CD4-positive, CD25-positive, alpha-beta regulatory T cell (primary cell): ENCODE measurements at regions not wholly inside any gene's neighbourhood (a gene's known extent, or its start where the extent isn't known, plus 50 kb on each side); places are given as distances from the start of the nearest gene placed in this dataset.

ENCODE experiments used
- ATAC-seq, 2 donors: fragments of 150-1000 bp; cut with Tn5 transposase; one replicate each; pipeline ENCODE4 v1.10.0; 2021; ENCODE audit warnings: low read depth in 2 of 2, moderate number of reproducible peaks in 2 of 2, moderate library complexity in 1 of 2
- DNase-seq, 3 donors: peaks; one replicate each; pipeline versions ENCODE4 v3.0.0 to v3.0.0-alpha.2; 2012 to 2022; ENCODE audit warnings: mixed read lengths in 1 of 3
- H3K27ac ChIP-seq: one replicate; pipeline ENCODE4 v1.7.0; 2013; ENCODE audit warnings: mild to moderate bottlenecking, low read length; ENCODE audit not compliant: insufficient read depth, poor library complexity, severe bottlenecking
- H3K27me3 ChIP-seq: one replicate; pipeline ENCODE4 v1.7.0; 2013; ENCODE audit warnings: low read length; ENCODE audit not compliant: control insufficient read depth, insufficient read depth
- H3K36me3 ChIP-seq: one replicate; pipeline ENCODE4 v1.7.0; 2013; ENCODE audit warnings: mild to moderate bottlenecking, low read length, moderate library complexity; ENCODE audit not compliant: control insufficient read depth, insufficient read depth
- H3K4me1 ChIP-seq: 2 replicates; pipeline ENCODE4 v1.7.0; 2013; ENCODE audit warnings: mild to moderate bottlenecking, low read length; ENCODE audit not compliant: insufficient read depth, control insufficient read depth, poor library complexity, severe bottlenecking
- H3K4me3 ChIP-seq: one replicate; pipeline ENCODE4 v1.7.0; 2013; ENCODE audit warnings: low read depth, mild to moderate bottlenecking, low read length, moderate library complexity
- H3K9me3 ChIP-seq, 2 experiments: 1 replicate in 1 of 2; 2 replicates in 1 of 2; pipeline ENCODE4 v1.7.0; 2013; ENCODE audit warnings: low read length in 2 of 2, mild to moderate bottlenecking in 1 of 2, moderate library complexity in 1 of 2; ENCODE audit not compliant: control insufficient read depth in 2 of 2
- H3K27ac Mint-ChIP-seq, 3 donors: one replicate each; pipeline ENCODE4 v1.8.0; 2020 to 2022; ENCODE audit warnings: mild to moderate bottlenecking in 3 of 3, mixed read lengths in 3 of 3, moderate library complexity in 2 of 3
- H3K27me3 Mint-ChIP-seq: one replicate; pipeline ENCODE4 v1.8.0; 2022; ENCODE audit warnings: mild to moderate bottlenecking, mixed read lengths
- H3K36me3 Mint-ChIP-seq: one replicate; pipeline ENCODE4 v1.8.0; 2020; ENCODE audit warnings: mixed read lengths
- H3K4me1 Mint-ChIP-seq, 4 donors: one replicate each; pipeline ENCODE4 v1.8.0; 2020 to 2022; ENCODE audit warnings: mixed read lengths in 4 of 4, mild to moderate bottlenecking in 1 of 4
- H3K4me3 Mint-ChIP-seq, 4 donors: one replicate each; pipeline ENCODE4 v1.8.0; 2020 to 2022; ENCODE audit warnings: mild to moderate bottlenecking in 4 of 4, mixed read lengths in 4 of 4, moderate library complexity in 3 of 4
- H3K9me3 Mint-ChIP-seq, 7 donors: one replicate each; pipeline ENCODE4 v1.8.0; 2020 to 2022; ENCODE audit warnings: mixed read lengths in 7 of 7, mild to moderate bottlenecking in 3 of 7, moderate library complexity in 2 of 7

DNA sequence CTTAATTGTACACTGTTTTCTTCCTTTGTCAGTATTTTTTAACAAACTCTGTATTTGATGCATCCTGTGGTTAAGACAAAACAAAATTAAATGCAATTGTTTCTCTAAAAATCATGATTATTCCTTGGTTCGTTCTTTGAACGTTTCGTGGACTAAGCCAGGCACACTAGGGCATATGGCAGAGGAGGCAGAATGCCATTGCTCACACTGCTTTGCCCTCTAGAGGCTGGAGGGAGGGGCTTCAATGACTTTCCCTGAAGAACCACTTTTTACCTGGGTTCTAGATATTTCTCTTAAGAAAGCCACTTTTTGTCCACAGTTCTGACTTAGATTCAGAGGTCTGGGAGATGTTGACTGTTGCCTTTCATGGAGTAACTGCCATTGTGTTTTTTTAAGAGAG, 236.2 kb upstream of the ADAMTSL1 start:
- H3K27ac Mint-ChIP-seq: no peak overlapping the region
- H3K36me3 Mint-ChIP-seq: no peaks in the 10 kb centered on the region
- H3K27me3 ChIP-seq: no peaks in the 10 kb centered on the region
- H3K36me3 ChIP-seq: no peaks in the 10 kb centered on the region
- H3K27me3 Mint-ChIP-seq: peaks cover 19% of the 10 kb centered on the region
- DNase-seq (no peak), ATAC-seq (no peak)
- no peak overlapping the region for H3K4me3 ChIP-seq
- no peaks in the 10 kb centered on the region for H3K4me1 ChIP-seq
- H3K4me3 Mint-ChIP-seq: no peak overlapping the region
- H3K9me3 ChIP-seq: no peaks in the 10 kb centered on the region
- H3K4me1 Mint-ChIP-seq: no peaks in the 10 kb centered on the region
- H3K9me3 Mint-ChIP-seq: peaks cover 0 to 2% (median 0%) of the 10 kb centered on the region in 7 donors
- no peak overlapping the region for H3K27ac ChIP-seq

DNA sequence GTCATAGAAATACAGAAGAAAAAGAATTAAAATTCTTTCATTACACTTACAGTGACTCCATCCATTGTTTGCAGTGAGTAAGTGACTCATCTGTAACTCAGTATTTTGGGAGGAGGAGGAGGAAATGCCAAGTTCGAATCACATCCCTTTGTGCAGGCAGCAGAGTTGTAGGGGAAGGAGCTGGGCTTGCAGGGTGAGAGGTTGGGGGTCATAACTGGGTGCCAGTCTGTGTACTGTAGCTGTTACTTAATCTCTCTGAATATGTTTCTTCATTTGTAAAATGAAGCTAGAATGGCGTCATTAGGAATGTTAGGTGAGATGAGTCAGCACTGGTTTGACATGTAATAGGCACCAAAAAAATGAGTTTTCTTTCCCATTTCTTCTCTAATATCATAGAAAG, 235.7 kb upstream of the ADAMTSL1 start:
- H3K9me3 Mint-ChIP-seq: peaks cover 0 to 3% (median 0%) of the 10 kb centered on the region in 7 donors
- H3K27ac ChIP-seq: no peak overlapping the region
- no peaks in the 10 kb centered on the region for H3K4me1 ChIP-seq
- H3K27me3 Mint-ChIP-seq: peaks cover 19% of the 10 kb centered on the region
- no peaks in the 10 kb centered on the region for H3K36me3 Mint-ChIP-seq
- no peaks in the 10 kb centered on the region for H3K36me3 ChIP-seq
- H3K4me1 Mint-ChIP-seq: no peaks in the 10 kb centered on the region
- no peaks in the 10 kb centered on the region for H3K27me3 ChIP-seq
- no peaks in the 10 kb centered on the region for H3K9me3 ChIP-seq
- no peak overlapping the region for H3K4me3 Mint-ChIP-seq
- DNase-seq (no peak), ATAC-seq (no peak)
- H3K4me3 ChIP-seq: no peak overlapping the region
- no peak overlapping the region for H3K27ac Mint-ChIP-seq

GRCh38 chr9:18238752-18239447, 235.1 kb upstream of the ADAMTSL1 start:
- H3K9me3 ChIP-seq: no peaks in the 10 kb centered on the region
- H3K4me1 ChIP-seq: no peaks in the 10 kb centered on the region
- H3K4me1 Mint-ChIP-seq: no peaks in the 10 kb centered on the region
- no peak for DNase-seq
- no peak overlapping the region for H3K4me3 Mint-ChIP-seq
- no peaks in the 10 kb centered on the region for H3K36me3 Mint-ChIP-seq
- H3K9me3 Mint-ChIP-seq: peaks cover 0 to 8% (median 2%) of the 10 kb centered on the region in 7 donors
- no peak overlapping the region for H3K27ac Mint-ChIP-seq
- no peak overlapping the region for H3K4me3 ChIP-seq
- H3K27me3 ChIP-seq: no peaks in the 10 kb centered on the region
- no peak overlapping the region for H3K27ac ChIP-seq
- ATAC-seq: no peak
- no peaks in the 10 kb centered on the region for H3K36me3 ChIP-seq
- peaks cover 14% of the 10 kb centered on the region for H3K27me3 Mint-ChIP-seq

GRCh38 chr9:18240213-18240612, 233.7 kb upstream of the ADAMTSL1 start:
- no peak for DNase-seq
- Histone ChIP-seq H3K27me3 (no peaks in the 10 kb centered on the region), H3K4me1 (no peaks in the 10 kb centered on the region), H3K36me3 (no peaks in the 10 kb centered on the region), H3K4me3 (no peak overlapping the region), H3K9me3 (no peaks in the 10 kb centered on the region), H3K27ac (no peak overlapping the region)
- peaks cover 14% of the 10 kb centered on the region for H3K27me3 Mint-ChIP-seq
- H3K9me3 Mint-ChIP-seq: peaks cover 0 to 8% (median 2%) of the 10 kb centered on the region in 7 donors
- no peak overlapping the region for H3K4me3 Mint-ChIP-seq
- no peaks in the 10 kb centered on the region for H3K36me3 Mint-ChIP-seq
- H3K4me1 Mint-ChIP-seq: no peaks in the 10 kb centered on the region
- ATAC-seq: no peak
- H3K27ac Mint-ChIP-seq: no peak overlapping the region

DNA sequence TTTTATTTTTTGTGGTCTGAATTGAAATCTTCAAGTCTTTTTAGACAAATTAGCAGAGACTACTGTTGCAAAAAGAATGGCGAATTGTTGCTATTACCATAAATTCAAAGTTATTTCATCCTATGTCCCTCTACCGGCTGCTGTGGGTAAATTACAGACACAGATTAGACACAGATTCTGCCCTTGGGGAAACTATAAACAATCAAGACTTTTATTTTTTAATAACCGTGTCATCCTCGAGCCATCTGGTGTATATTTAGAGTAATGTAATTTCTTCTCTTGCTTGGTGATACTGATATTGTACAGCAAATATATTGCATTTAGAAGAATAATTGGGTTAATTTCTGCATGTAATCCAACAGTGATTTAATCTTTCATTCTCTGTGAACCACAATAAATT, 228.0 kb upstream of the ADAMTSL1 start:
- no peaks in the 10 kb centered on the region for H3K36me3 Mint-ChIP-seq
- H3K9me3 Mint-ChIP-seq: peaks cover 0 to 8% (median 2%) of the 10 kb centered on the region in 7 donors
- Histone ChIP-seq H3K4me1 (no peaks in the 10 kb centered on the region), H3K36me3 (no peaks in the 10 kb centered on the region), H3K4me3 (no peak overlapping the region), H3K27ac (no peak overlapping the region), H3K27me3 (peaks cover 2% of the 10 kb centered on the region), H3K9me3 (no peaks in the 10 kb centered on the region)
- DNase-seq (no peak), ATAC-seq (no peak)
- no peak overlapping the region for H3K27ac Mint-ChIP-seq
- H3K27me3 Mint-ChIP-seq: peaks cover 9% of the 10 kb centered on the region
- no peak overlapping the region for H3K4me3 Mint-ChIP-seq
- no peaks in the 10 kb centered on the region for H3K4me1 Mint-ChIP-seq

- peaks cover 0 to 2% (median 0%) of the 10 kb centered on the region in 4 donors for H3K4me1 Mint-ChIP-seq
- no peaks in the 10 kb centered on the region for H3K9me3 Mint-ChIP-seq
- no peaks in the 10 kb centered on the region for H3K4me1 ChIP-seq
- no peak overlapping the region for H3K27ac ChIP-seq
- H3K36me3 ChIP-seq: no peaks in the 10 kb centered on the region
- H3K27me3 ChIP-seq: peaks cover 2% of the 10 kb centered on the region
- H3K27ac Mint-ChIP-seq: no peak overlapping the region
- ATAC-seq: no peak
- no peaks in the 10 kb centered on the region for H3K9me3 ChIP-seq
- H3K36me3 Mint-ChIP-seq: no peaks in the 10 kb centered on the region
- no peak overlapping the region for H3K4me3 Mint-ChIP-seq
- H3K27me3 Mint-ChIP-seq: no peaks in the 10 kb centered on the region
- no peak for DNase-seq
- H3K4me3 ChIP-seq: no peak overlapping the region
These were observed 223.9 kb upstream of the ADAMTSL1 start for GRCh38 chr9:18250053-18250452.

- no peaks in the 10 kb centered on the region for H3K4me1 ChIP-seq
- H3K27ac Mint-ChIP-seq: no peak overlapping the region
- H3K4me3 ChIP-seq: no peak overlapping the region
- H3K4me1 Mint-ChIP-seq: peaks cover 0 to 2% (median 0%) of the 10 kb centered on the region in 4 donors
- no peaks in the 10 kb centered on the region for H3K36me3 Mint-ChIP-seq
- DNase-seq: no peak
- ATAC-seq: no peak
- no peaks in the 10 kb centered on the region for H3K27me3 Mint-ChIP-seq
- no peaks in the 10 kb centered on the region for H3K36me3 ChIP-seq
- H3K9me3 ChIP-seq: no peaks in the 10 kb centered on the region
- H3K27ac ChIP-seq: no peak overlapping the region
- no peak overlapping the region for H3K4me3 Mint-ChIP-seq
- peaks cover 4% of the 10 kb centered on the region for H3K27me3 ChIP-seq
- H3K9me3 Mint-ChIP-seq: no peaks in the 10 kb centered on the region
These were observed 220.0 kb upstream of the ADAMTSL1 start for GRCh38 chr9:18253950-18254349.

DNA sequence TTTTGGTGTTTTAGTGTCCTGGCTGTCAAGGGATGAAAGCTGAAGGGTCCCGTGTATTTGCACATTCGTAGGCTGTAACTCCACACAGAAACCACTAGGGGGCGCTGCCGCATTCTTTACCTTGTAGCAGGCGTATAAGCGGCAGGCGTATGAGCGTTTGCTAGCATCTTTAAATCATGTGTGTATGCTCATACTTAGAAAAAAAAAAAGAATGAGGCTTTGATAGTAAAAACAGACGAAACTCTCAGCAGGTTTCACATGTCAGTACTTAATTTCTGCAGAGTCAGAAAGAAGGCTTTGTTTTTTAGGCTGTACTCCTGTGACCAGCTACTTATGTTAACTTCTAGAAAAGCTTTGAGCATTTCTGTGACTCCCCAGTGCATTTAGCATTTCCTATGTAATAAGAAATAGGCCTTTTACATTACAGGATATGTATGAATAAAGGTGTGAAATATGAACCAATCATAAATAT, 218.8 kb upstream of the ADAMTSL1 start:
- Histone ChIP-seq H3K4me1 (no peaks in the 10 kb centered on the region), H3K9me3 (no peaks in the 10 kb centered on the region), H3K4me3 (no peak overlapping the region), H3K27me3 (peaks cover 4% of the 10 kb centered on the region), H3K27ac (no peak overlapping the region), H3K36me3 (no peaks in the 10 kb centered on the region)
- ATAC-seq (peak; percentile 71 to 79), DNase-seq (peak; percentile 41 to 74 (median 57))
- no peak overlapping the region for H3K4me3 Mint-ChIP-seq
- no peaks in the 10 kb centered on the region for H3K36me3 Mint-ChIP-seq
- H3K4me1 Mint-ChIP-seq: peaks cover 0 to 2% (median 0%) of the 10 kb centered on the region in 4 donors
- no peaks in the 10 kb centered on the region for H3K27me3 Mint-ChIP-seq
- no peak overlapping the region for H3K27ac Mint-ChIP-seq
- no peaks in the 10 kb centered on the region for H3K9me3 Mint-ChIP-seq
